Thyroid gland (tissue), 4 donors: ENCODE measurements at regions not wholly inside any gene's neighbourhood (a gene's known extent, or its start where the extent isn't known, plus 50 kb on each side); places are given as distances from the start of the nearest gene placed in this dataset.

ENCODE experiments used
- CTCF ChIP-seq, 6 experiments: fragments of 200-600 bp in 3 of 6; fragments of 450-650 bp in 3 of 6; sonication (generic) in 3 of 6; IDR thresholded peaks; one replicate each; pipeline ENCODE4 v1.5.1; 2016 to 2019; ENCODE audit warnings: antibody characterized with exemption in 6 of 6, mild to moderate bottlenecking in 2 of 6, inconsistent platforms in 1 of 6, moderate library complexity in 1 of 6
- POLR2A ChIP-seq, 2 donors: fragments of 450-650 bp; IDR thresholded peaks; one replicate each; pipeline ENCODE4 v1.6.1; 2017; ENCODE audit warnings: antibody characterized with exemption in 2 of 2, mild to moderate bottlenecking in 2 of 2, moderate library complexity in 1 of 2

- TF ChIP-seq CTCF (IDR thresholded peaks at IDR 0.05) (no peak), POLR2A (IDR thresholded peaks at IDR 0.05) (no peak)
These were observed 54.4 kb upstream of the MYB start for GRCh38 chr6:135126729-135127128.
